Karpas-422 (cell line): ENCODE measurements at regions not wholly inside any gene's neighbourhood (a gene's known extent, or its start where the extent isn't known, plus 50 kb on each side); places are given as distances from the start of the nearest gene placed in this dataset.
"Not testable (repeated sequence)": the region's sequence is repeated elsewhere in the genome, so short reads cannot be mapped to it uniquely, and the experiment has no call there.

Source experiments
- DNase-seq: peaks from one replicate; pipeline ENCODE4 v3.0.0-alpha.2; 2015
- H2AFZ ChIP-seq: fragments of 200-600 bp; sonication (generic); 2 replicates; pipeline ENCODE4 v1.6.1; 2014; ENCODE audit warnings: antibody characterized with exemption, low read length, mixed read lengths
- H3K27ac ChIP-seq: fragments of 200-600 bp; sonication (generic); 2 replicates; pipeline ENCODE4 v1.5.1; 2014; ENCODE audit warnings: mild to moderate bottlenecking, low read length, moderate library complexity
- H3K27me3 ChIP-seq: fragments of 200-600 bp; sonication (generic); 2 replicates; pipeline ENCODE4 v1.6.1; 2014; ENCODE audit warnings: low read length, mixed read lengths
- H3K36me3 ChIP-seq: fragments of 200-600 bp; sonication (generic); 2 replicates; pipeline ENCODE4 v1.6.1; 2014; ENCODE audit warnings: low read length, mixed read lengths; ENCODE audit not compliant: insufficient read depth
- H3K4me1 ChIP-seq: fragments of 200-600 bp; sonication (generic); 2 replicates; pipeline ENCODE4 v1.6.1; 2014; ENCODE audit warnings: mild to moderate bottlenecking, low read length, mixed read lengths
- H3K4me2 ChIP-seq: fragments of 200-600 bp; sonication (generic); 2 replicates; pipeline ENCODE4 v1.6.1; 2014; ENCODE audit warnings: low read length, low read depth, mild to moderate bottlenecking; ENCODE audit not compliant: poor library complexity, severe bottlenecking
- H3K4me3 ChIP-seq: fragments of 200-600 bp; sonication (generic); 2 replicates; pipeline ENCODE4 v1.5.1; 2014; ENCODE audit warnings: mild to moderate bottlenecking, antibody characterized with exemption, low read length, mixed read lengths
- H3K79me2 ChIP-seq: fragments of 200-600 bp; sonication (generic); 2 replicates; pipeline ENCODE4 v1.6.1; 2014; ENCODE audit warnings: mild to moderate bottlenecking, low read length, mixed read lengths
- H3K9ac ChIP-seq: fragments of 200-600 bp; sonication (generic); 2 replicates; pipeline ENCODE4 v1.6.0; 2014; ENCODE audit warnings: low read length
- H3K9me2 ChIP-seq: fragments of 200-600 bp; sonication (generic), shearing (Covaris generic); replicated peaks from 2 replicates; pipeline ENCODE4 v1.6.0; 2014; ENCODE audit warnings: mild to moderate bottlenecking, low read length, moderate library complexity; ENCODE audit not compliant: insufficient read depth
- H3K9me3 ChIP-seq: fragments of 300-700, 200-600 bp; sonication (generic); 2 replicates; pipeline ENCODE4 v1.6.1; 2014; ENCODE audit warnings: low read length, mixed read lengths
- H4K20me1 ChIP-seq: fragments of 200-600 bp; sonication (generic); 2 replicates; pipeline ENCODE4 v1.6.1; 2014; ENCODE audit warnings: mild to moderate bottlenecking, antibody characterized with exemption, low read length, low read depth; ENCODE audit not compliant: insufficient read depth

- not testable (repeated sequence) for H3K4me1 ChIP-seq, H2AFZ ChIP-seq, DNase-seq, H3K27me3 ChIP-seq, H3K36me3 ChIP-seq, H4K20me1 ChIP-seq, H3K4me2 ChIP-seq, H3K4me3 ChIP-seq, H3K9me3 ChIP-seq, H3K9ac ChIP-seq, H3K27ac ChIP-seq, H3K79me2 ChIP-seq, H3K9me2 ChIP-seq
Measured at GRCh38 chr10:118813001-118813400, 58.2 kb upstream of the CACUL1 start.

GRCh38 chr10:118816471-118817168 lies 61.9 kb upstream of the CACUL1 start:
- no peak for DNase-seq
- Histone ChIP-seq H3K79me2 (no peaks in the 10 kb centered on the region), H3K9ac (no peak overlapping the region)

GRCh38 chr10:118817328-118818068 lies 62.7 kb upstream of the CACUL1 start:
- Histone ChIP-seq H3K4me3 (no peak overlapping the region), H3K9me3 (no peaks in the 10 kb centered on the region), H3K79me2 (no peaks in the 10 kb centered on the region), H3K4me2 (no peak overlapping the region), H3K27me3 (no peaks in the 10 kb centered on the region), H2AFZ (no peak overlapping the region), H3K9me2 (no peaks in the 10 kb centered on the region), H3K27ac (no peak overlapping the region), H3K4me1 (no peaks in the 10 kb centered on the region), H3K9ac (no peak overlapping the region), H4K20me1 (no peaks in the 10 kb centered on the region), H3K36me3 (no peaks in the 10 kb centered on the region)
- no peak for DNase-seq

More at GRCh38 chr10:118816471-118817168, 61.9 kb upstream of the CACUL1 start:
- no peak overlapping the region for H3K4me3 ChIP-seq
- no peaks in the 10 kb centered on the region for H3K27me3 ChIP-seq
- no peak overlapping the region for H3K4me2 ChIP-seq
- no peaks in the 10 kb centered on the region for H3K9me3 ChIP-seq
- H3K27ac ChIP-seq: no peak overlapping the region
- no peaks in the 10 kb centered on the region for H3K4me1 ChIP-seq
- H4K20me1 ChIP-seq: no peaks in the 10 kb centered on the region
- no peak overlapping the region for H2AFZ ChIP-seq
- H3K36me3 ChIP-seq: no peaks in the 10 kb centered on the region
- H3K9me2 ChIP-seq: no peaks in the 10 kb centered on the region

- Histone ChIP-seq H3K4me1 (no peaks in the 10 kb centered on the region), H4K20me1 (no peaks in the 10 kb centered on the region), H3K4me3 (no peak overlapping the region), H3K9me3 (no peaks in the 10 kb centered on the region), H3K9me2 (no peaks in the 10 kb centered on the region), H2AFZ (no peak overlapping the region), H3K36me3 (no peaks in the 10 kb centered on the region), H3K4me2 (no peak overlapping the region), H3K79me2 (no peaks in the 10 kb centered on the region), H3K9ac (no peak overlapping the region), H3K27ac (no peak overlapping the region), H3K27me3 (no peaks in the 10 kb centered on the region)
- DNase-seq: no peak
Measured at GRCh38 chr10:118818621-118819221, 64.0 kb upstream of the CACUL1 start.

GRCh38 chr10:118820326-118821116 lies 65.8 kb upstream of the CACUL1 start:
- Histone ChIP-seq H3K36me3 (no peaks in the 10 kb centered on the region), H3K4me3 (no peak overlapping the region), H3K4me1 (no peaks in the 10 kb centered on the region), H3K9ac (no peak overlapping the region), H3K4me2 (no peak overlapping the region), H3K9me2 (no peaks in the 10 kb centered on the region), H3K27ac (no peak overlapping the region), H3K9me3 (no peaks in the 10 kb centered on the region), H3K27me3 (no peaks in the 10 kb centered on the region), H2AFZ (no peak overlapping the region), H4K20me1 (no peaks in the 10 kb centered on the region), H3K79me2 (no peaks in the 10 kb centered on the region)
- no peak for DNase-seq

GRCh38 chr10:118823256-118823907 lies 68.6 kb upstream of the CACUL1 start:
- Histone ChIP-seq H3K27ac (no peak overlapping the region), H4K20me1 (no peaks in the 10 kb centered on the region), H3K4me1 (no peaks in the 10 kb centered on the region), H3K79me2 (no peaks in the 10 kb centered on the region), H2AFZ (no peak overlapping the region), H3K36me3 (no peaks in the 10 kb centered on the region), H3K4me3 (no peak overlapping the region), H3K4me2 (no peak overlapping the region), H3K9me2 (no peaks in the 10 kb centered on the region), H3K9ac (no peak overlapping the region), H3K9me3 (no peaks in the 10 kb centered on the region), H3K27me3 (no peaks in the 10 kb centered on the region)
- no peak for DNase-seq

- Histone ChIP-seq H3K4me1 (no peaks in the 10 kb centered on the region), H3K9me2 (no peaks in the 10 kb centered on the region), H3K4me2 (no peak overlapping the region), H3K27ac (no peak overlapping the region), H3K27me3 (no peaks in the 10 kb centered on the region), H2AFZ (no peak overlapping the region), H3K9ac (no peak overlapping the region), H3K4me3 (no peak overlapping the region), H3K36me3 (no peaks in the 10 kb centered on the region), H4K20me1 (no peaks in the 10 kb centered on the region), H3K9me3 (no peaks in the 10 kb centered on the region), H3K79me2 (no peaks in the 10 kb centered on the region)
- no peak for DNase-seq
Measured at GRCh38 chr10:118827053-118827452, 72.3 kb upstream of the CACUL1 start.
